Eye (tissue), 1 donor: ENCODE measurements at regions not wholly inside any gene's neighbourhood (a gene's known extent, or its start where the extent isn't known, plus 50 kb on each side); places are given as distances from the start of the nearest gene placed in this dataset.
"Not testable (repeated sequence)": the region's sequence is repeated elsewhere in the genome, so short reads cannot be mapped to it uniquely, and the experiment has no call there.

Experiments used
- DNase-seq: peaks from one replicate; pipeline ENCODE4 v3.0.0-alpha.2; 2015

GRCh38 chr3:152891678-152892077, 56.7 kb downstream of the P2RY1 start:
- DNase-seq = no peak

GRCh38 chr3:152892446-152892845, 57.5 kb downstream of the P2RY1 start:
- no peak for DNase-seq

GRCh38 chr3:152893647-152894046, 58.7 kb downstream of the P2RY1 start:
- no peak for DNase-seq

DNA sequence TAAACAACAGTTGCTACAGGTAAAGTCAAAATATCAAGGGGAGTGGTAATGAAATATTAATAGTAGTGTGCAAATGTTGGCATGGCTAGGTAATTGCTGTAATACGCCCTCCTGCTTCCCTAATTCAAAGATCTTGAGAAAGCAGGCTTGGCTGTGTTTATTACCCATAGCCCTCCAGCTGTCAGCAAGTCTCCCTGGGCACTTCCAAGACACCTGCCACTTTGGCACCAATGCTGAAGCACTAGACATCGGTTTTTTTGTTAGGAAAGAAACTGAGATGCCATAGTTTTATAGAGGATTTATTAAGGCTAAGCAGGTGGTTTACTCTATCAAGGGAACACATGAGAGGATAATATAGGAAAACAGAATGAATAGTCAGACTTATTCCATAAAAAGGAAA, 64.4 kb downstream of the P2RY1 start:
- DNase-seq = no peak

GRCh38 chr3:152902141-152902669, 67.3 kb downstream of the P2RY1 start:
- DNase-seq = no peak

GRCh38 chr3:152905631-152906030, 70.7 kb downstream of the P2RY1 start:
- DNase-seq = no peak

GRCh38 chr3:152909180-152909883, 74.4 kb downstream of the P2RY1 start:
- DNase-seq = no peak

DNA sequence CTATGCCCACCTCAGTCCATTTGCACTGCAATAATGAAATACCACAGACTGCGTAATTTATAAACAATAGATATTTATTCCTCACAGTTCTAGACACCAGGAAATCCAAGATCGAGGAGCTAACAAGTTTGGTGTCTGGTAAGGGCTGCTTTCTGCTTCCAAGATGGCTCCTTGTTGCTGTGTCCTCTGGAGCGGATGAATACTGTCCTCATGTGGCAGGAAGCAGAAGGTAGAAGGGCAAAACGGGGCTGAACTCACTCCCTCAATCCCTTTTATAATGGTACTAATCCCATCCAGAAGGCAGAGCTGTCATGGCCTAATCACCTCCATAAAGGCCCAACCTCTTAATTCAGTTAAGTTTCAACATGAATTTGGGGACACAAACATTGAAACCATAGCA, 75.3 kb downstream of the P2RY1 start:
- no peak for DNase-seq

- DNase-seq = peak; percentile 10
These were observed 76.0 kb downstream of the P2RY1 start for GRCh38 chr3:152910966-152911365.

DNA sequence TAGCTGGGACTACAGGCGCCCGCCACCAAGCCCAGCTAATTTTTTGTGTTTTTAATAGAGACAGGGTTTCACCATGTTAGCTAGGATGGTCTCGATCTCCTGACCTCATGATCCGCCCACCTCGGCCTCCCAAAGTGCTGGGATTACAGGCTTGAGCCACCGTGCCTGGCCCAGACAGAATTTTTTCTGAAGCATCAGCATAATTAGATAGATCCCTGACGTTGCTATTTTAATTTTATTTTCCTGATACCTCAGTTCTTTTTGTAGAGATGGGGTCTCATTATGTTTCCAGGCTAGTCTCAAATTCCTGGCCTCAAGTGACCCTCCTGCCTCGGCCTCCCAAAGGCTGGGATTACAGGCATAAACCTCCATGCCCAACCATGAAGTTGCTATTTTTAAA, 79.8 kb downstream of the P2RY1 start:
- not testable (repeated sequence) for DNase-seq

DNA sequence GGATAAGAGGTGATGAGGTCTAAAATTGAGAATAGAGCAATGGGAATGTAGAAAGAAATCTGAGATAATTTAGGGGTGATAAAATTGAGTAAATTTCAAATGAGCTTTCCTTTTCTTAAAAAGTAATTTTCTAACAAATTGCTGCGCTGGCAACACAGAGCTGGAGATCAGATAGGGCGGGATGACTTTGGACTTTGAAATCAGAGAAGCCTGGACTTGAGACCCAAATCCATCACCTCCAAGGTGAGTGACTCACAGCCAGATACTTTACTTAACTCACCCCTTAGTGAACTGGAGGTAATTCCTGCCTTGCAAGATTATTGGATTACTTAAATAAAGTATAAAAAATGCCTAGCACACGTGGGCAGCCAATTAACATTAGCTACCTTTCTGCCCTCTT, 80.8 kb downstream of the P2RY1 start:
- no peak for DNase-seq

- no peak for DNase-seq
These were observed 81.9 kb downstream of the P2RY1 start for GRCh38 chr3:152916753-152917279.

- no peak for DNase-seq
These were observed 86.4 kb downstream of the P2RY1 start for GRCh38 chr3:152921351-152921750.

GRCh38 chr3:152922554-152922953, 87.6 kb downstream of the P2RY1 start:
- no peak for DNase-seq

- DNase-seq = no peak
These were observed 92.2 kb downstream of the P2RY1 start for GRCh38 chr3:152927131-152927530.

- no peak for DNase-seq
These were observed 95.6 kb downstream of the P2RY1 start for GRCh38 chr3:152930516-152930915.

- DNase-seq = no peak
These were observed 102.3 kb downstream of the P2RY1 start for GRCh38 chr3:152937234-152937633.

DNA sequence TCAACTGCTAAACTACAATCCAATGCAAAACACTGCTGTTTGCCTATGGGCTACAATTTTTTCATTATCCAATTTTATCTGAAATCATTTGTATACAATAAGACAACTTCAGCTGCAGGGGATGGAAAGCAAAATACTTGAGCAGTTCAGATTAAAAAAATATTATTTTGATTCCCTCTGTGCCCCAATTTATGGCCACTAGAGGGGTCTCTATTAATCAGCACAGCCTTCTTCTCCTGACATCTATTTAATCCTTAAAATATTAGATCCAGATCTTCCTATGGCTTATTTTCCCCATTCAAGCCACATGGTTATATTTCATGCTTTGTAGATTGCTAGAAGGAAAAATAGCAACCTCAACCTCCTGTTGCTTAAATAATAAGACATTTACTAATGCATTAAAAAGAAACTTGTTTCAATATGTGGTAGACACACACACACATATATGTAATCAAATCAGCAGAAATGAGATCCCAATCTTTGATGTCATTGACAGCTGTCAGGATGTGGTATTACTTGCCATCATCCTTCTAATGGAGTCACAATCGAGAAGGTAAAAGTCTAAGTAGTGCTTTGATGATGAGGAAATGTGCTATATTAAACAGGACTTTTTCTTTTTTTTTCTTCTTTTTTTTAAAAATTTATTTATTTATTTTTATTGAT, 104.2 kb downstream of the P2RY1 start:
- no peak for DNase-seq

GRCh38 chr3:152941859-152942258, 106.9 kb downstream of the P2RY1 start:
- DNase-seq = no peak

- no peak for DNase-seq
These were observed 107.4 kb downstream of the P2RY1 start for GRCh38 chr3:152942366-152942765.

DNA sequence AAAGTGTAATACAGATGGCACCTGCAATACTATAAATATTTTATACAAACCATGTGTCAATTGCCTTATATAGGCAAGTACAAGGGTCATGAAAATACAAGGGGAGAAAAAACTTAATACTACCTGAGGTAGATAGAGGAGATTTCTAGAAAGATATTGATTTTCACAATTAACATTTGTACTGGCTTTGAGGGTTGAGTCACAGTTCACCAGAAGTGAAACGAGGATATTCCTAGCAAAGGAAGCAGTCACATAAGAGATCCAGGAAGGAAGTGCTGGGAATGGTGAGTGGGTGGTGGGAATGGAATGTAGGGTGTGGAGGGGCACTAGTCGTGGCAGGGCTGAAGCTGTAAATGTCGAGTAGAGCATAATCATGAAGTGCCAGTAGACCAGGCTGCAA, 108.7 kb downstream of the P2RY1 start:
- no peak for DNase-seq

DNA sequence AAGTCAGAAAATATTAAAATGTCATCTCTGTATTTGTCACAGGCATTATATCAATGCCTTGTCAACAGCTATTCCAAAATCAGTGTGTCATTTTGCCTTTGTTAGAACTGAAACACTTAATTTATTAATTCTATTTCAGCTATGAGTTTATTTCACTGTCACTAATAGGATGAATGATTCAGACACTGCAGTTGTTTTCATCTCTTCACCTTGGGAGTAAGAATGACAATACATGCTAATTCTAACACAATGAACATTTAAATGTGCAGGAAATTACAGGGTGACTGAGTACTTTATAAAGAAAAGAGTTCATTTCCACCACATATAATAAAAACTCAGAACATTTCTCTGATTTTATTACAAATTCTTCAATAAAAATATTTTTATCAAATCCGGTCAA, 109.7 kb downstream of the P2RY1 start:
- no peak for DNase-seq

- no peak for DNase-seq
These were observed 110.6 kb downstream of the P2RY1 start for GRCh38 chr3:152945556-152945955.

DNA sequence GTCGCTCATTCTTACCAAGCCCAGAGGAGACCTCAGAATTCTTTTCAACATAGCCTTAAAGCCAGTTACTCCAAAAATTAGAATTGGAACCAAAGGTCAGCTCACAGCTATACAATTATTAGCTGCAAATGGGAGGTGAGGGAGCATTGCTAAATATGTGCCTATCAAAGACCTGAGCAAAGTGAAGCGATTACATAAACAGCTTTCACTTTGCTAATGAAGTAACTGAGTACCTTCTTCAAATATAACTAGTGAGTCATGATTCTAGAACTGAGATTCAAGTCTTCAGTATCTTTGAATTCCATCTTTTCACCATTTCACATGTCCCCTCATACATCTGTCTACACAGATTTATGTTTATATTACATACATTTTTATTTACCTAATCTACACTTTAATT, 122.6 kb downstream of the P2RY1 start:
- no peak for DNase-seq
